Fibroblast of the conjunctiva (primary cell): ENCODE measurements at regions not wholly inside any gene's neighbourhood (a gene's known extent, or its start where the extent isn't known, plus 50 kb on each side); places are given as distances from the start of the nearest gene placed in this dataset.

Experiments
- DNase-seq: peaks from one replicate; pipeline ENCODE4 v3.0.0-alpha.2; 2010; ENCODE audit warnings: low read depth

DNA sequence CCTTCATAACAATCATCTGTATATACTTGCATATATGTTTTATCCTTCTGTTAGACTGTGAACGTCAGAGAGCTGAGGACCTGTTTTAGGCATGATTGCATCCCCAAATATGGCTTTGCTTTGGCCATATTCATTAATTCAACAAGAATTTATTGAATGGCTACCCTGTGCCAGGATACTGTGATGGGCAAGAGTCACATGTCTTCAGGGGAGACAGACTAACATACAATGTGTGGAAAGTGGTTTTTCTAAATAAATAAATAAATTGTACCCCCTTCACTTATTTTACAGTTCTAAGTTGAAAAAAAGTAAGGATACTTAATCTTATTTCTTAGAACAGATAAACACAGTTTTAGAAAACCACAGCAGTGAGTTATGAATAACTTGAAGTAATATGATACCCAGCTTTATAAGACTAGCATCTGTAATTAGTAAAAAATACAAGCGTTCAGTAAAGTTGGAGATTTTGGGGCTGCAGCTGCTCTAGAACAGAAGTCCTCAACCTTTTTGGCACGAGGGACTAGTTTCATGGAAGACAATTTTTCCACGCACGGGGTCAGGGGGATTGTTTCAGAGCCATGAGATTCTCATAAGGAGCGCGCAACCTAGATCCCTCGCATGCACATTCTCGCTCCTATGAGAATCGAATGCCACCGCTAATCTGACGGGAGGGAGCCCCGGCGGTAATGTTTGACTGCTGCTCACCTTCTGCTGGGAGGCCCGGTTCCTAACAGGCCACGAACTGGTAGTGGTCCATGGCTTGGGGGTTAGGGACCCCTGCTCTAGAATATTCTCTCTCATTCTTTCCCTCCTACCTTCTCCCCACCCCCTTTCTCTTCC lies 89.4 kb upstream of the MTPN start:
- DNase-seq: no peak

GRCh38 chr7:136064627-136065237 lies 87.6 kb upstream of the MTPN start:
- DNase-seq: no peak

- DNase-seq: no peak
Measured at GRCh38 chr7:136064081-136064480, 86.9 kb upstream of the MTPN start.

- no peak for DNase-seq
Measured at GRCh38 chr7:136063326-136063666, 86.1 kb upstream of the MTPN start.

DNA sequence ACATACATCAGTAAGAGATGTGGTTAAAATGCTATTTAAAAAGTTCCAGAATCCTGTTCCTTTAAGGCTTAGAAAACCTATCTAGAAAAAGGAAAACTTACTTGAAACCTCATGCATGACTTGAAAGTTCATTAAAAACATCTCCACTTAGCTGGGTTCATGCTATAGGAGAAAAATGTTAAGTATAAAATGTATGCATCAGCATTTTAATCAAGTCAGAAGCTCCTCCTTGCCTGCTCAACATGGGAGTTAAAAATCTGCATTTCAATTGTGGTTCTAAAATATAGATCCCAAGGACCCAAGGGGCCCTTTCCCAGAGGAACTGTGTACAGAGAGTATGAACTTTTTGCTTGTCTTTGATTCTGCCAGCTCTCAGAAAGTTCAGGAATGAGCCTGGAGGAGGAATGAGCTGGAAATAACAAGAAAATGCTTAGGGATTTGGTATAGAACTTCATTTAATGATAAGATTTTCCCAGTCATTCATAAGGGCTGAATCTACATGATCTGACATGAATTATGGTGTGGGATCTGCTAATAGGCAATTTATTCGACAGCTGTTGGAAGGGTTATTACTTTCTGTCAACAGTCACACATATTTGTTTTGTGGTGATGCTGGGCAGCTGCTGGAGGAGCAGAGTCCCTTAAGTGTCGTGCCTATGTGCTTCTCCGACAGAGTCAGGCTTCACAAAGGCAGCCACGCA lies 85.6 kb upstream of the MTPN start:
- DNase-seq: no peak

GRCh38 chr7:136061433-136061832 lies 84.3 kb upstream of the MTPN start:
- DNase-seq: no peak

DNA sequence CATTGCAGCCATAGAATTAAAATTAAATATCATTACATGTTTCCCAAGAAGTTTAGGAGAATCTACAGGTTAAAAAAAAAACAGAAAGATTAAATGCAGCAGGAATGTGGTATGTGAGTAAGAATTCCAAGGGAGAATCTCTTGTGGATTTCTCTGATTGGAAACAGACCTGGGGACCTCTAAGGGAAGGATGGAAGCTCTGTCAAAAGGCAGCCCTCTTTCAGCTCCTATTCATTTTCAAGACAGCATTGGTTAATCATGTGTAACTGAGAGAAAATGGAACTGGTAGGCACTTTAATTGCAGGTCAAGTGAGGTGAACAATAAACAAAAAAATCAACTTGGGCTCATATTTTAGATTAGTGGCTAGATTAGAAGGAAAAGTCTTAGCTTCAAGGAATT lies 81.4 kb upstream of the MTPN start:
- DNase-seq: no peak

- no peak for DNase-seq
Measured at GRCh38 chr7:136057509-136057908, 80.3 kb upstream of the MTPN start.

GRCh38 chr7:136056651-136057231 lies 79.6 kb upstream of the MTPN start:
- DNase-seq: no peak

DNA sequence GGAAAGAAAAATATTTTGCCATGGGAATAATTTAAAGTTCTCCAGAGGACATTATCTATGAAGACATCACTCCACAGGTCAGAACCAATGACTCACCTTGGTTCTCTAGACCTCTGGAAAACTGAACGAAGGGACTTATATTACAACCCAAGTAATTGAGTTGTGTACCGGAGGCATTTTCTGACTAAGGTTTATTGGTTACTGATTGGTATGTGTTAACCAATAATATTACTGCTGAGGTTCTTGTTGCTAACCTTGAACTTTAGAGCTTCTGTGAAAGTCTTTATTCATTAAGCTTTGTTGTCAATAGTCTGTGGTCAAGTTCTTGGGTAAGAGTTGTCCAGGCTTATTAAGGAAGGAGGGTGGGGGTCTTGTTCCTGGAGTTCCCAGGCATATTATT lies 78.1 kb upstream of the MTPN start:
- DNase-seq: no peak

GRCh38 chr7:136053689-136054485 lies 76.7 kb upstream of the MTPN start:
- DNase-seq: no peak

DNA sequence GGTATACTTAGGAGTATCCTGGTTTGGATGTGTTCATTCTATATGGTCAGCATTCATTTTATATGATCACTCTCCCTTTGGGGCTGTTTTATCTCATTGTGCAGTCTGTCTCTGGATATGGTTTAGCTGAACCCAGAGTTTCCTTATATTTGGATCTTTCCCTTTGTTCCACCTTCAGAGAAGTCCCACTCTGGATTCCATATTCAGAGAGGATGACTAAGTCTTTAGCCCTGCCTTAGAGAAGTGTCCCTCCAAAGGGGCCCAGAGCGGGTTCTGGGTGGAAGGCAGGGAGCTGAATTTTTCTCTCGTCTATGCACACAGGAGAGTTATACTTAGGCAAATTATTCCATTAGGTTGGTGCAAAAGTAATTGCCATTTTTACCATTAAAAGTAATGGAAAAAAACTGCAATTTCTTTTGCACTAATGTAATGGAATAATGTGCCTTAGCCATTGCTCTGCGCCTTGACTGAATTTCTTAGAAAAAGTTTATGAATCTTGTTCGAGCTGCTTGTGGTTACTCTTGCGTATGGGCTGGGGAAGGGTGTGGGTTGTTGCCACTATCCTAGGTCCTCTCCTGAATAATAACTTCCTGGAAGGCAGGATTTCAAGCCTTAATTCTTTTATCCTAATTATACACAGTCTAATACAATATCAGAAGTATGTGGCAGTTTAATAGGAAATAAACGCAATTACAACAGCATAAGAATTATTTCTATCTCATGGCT lies 74.2 kb upstream of the MTPN start:
- no peak for DNase-seq

- DNase-seq: no peak
Measured at GRCh38 chr7:136050462-136050847, 73.3 kb upstream of the MTPN start.

- DNase-seq: no peak
Measured at GRCh38 chr7:136049818-136050461, 72.8 kb upstream of the MTPN start.

- no peak for DNase-seq
Measured at GRCh38 chr7:136049117-136049516, 72.0 kb upstream of the MTPN start.

GRCh38 chr7:136046548-136046947 lies 69.4 kb upstream of the MTPN start:
- DNase-seq: no peak

DNA sequence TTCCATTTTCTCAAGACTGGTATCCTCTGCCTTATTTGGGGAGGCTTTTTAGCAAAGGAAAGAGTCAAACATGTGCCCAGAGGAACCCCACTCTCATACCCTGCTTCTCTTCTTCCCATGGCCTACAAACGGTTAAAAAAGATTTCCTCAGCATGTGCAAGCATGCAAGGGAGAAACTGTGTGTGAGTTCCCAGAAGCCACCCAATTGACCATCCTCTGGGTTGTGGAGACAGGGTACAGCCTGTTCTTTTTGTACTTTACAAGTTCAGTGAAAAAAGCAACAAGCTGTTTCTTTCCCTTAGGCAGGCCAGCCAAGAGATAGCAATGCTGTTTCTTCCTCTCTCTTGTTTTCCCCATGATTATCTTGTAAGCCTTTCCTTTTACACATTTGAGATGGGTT lies 68.8 kb upstream of the MTPN start:
- DNase-seq: no peak

DNA sequence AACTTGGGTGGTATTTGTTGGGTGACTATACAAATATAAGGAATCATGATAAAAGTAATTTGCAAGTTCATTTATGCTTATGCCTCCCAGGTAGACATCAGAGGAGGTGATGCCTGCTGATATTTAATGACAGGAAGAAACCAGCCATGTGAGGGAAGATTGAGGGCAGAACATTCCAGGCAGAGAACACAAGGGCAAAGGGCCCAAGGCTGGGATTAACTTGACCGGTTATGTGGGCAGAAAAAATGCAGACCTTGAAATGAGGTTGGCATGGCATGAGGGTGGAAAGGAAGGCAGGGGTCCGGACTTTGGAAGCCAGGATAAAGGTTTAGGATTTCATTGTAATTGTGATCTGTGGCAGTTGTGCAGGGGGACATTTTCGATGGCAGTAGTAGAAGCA lies 68.0 kb upstream of the MTPN start:
- DNase-seq: no peak

- DNase-seq: no peak
Measured at GRCh38 chr7:136039577-136040345, 62.6 kb upstream of the MTPN start.

- DNase-seq: no peak
Measured at GRCh38 chr7:136036336-136036735, 59.2 kb upstream of the MTPN start.
